EH (cell line): ENCODE measurements at regions not wholly inside any gene's neighbourhood (a gene's known extent, or its start where the extent isn't known, plus 50 kb on each side); places are given as distances from the start of the nearest gene placed in this dataset.
"Not testable (repeated sequence)": the region's sequence is repeated elsewhere in the genome, so short reads cannot be mapped to it uniquely, and the experiment has no call there.

Experiments
- DNase-seq: peaks from one replicate; pipeline ENCODE4 v3.0.0-alpha.2; 2015; ENCODE audit warnings: low read depth

GRCh38 chr3:26070854-26071253 is 281.0 kb downstream of the OXSM start:
- DNase-seq, result no peak

GRCh38 chr3:26074080-26074479 is 284.2 kb downstream of the OXSM start:
- DNase-seq, result no peak

- DNase-seq, result no peak
Observed at GRCh38 chr3:26078539-26078938, 288.6 kb downstream of the OXSM start.

- no peak for DNase-seq
Observed at GRCh38 chr3:26081166-26081565, 291.3 kb downstream of the OXSM start.

- no peak for DNase-seq
Observed at GRCh38 chr3:26081806-26082205, 291.9 kb downstream of the OXSM start.

DNA sequence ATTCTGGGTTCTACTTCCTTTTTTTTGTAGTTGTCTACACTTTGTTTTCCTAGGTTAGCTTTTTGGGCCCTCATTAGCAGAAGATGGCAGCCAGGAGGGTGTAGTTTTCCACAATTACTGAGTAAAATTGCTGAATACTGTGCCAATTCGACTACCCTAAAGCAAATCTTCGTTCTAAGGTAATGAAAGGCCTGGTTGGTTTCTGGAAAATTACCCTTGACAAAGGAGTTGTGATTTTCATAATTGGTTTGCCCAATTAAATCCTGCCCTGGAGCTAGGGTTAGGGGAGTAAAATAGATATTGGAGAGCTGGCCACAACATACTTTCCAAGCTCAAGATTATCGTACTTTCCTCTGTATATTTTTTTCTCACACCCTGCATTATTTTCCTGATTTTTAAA is 293.0 kb downstream of the OXSM start:
- no peak for DNase-seq

GRCh38 chr3:26084629-26085028 is 294.7 kb downstream of the OXSM start:
- no peak for DNase-seq

GRCh38 chr3:26087751-26088150 is 297.9 kb downstream of the OXSM start:
- DNase-seq, result no peak

- no peak for DNase-seq
Observed at GRCh38 chr3:26089249-26089648, 299.4 kb downstream of the OXSM start.

DNA sequence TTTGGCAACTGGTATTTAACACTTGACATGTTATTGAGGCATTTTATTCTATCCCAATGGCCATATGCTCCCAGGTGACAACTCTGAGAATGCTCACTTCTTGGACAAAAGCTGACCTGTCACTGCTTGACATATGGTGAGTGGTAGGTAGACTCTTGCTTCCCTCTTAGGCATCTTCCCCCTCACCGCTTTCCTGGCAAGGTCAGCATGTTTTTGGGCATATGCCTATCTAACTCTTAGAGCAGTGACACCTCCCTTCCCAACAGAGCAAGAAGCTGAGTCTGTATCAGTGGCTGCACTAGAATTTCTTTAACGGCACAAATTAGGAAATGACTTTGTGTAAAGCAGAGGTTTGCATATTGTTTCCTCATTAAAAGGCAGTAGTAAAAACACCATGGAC is 300.7 kb downstream of the OXSM start:
- DNase-seq, result no peak

GRCh38 chr3:26091096-26091495 is 301.2 kb downstream of the OXSM start:
- no peak for DNase-seq

GRCh38 chr3:26091626-26092025 is 301.7 kb downstream of the OXSM start:
- no peak for DNase-seq

GRCh38 chr3:26097111-26097510 is 307.2 kb downstream of the OXSM start:
- DNase-seq, result not testable (repeated sequence)

- DNase-seq, result no peak
Observed at GRCh38 chr3:26099692-26100091, 309.8 kb downstream of the OXSM start.

- DNase-seq, result no peak
Observed at GRCh38 chr3:26100176-26100575, 310.3 kb downstream of the OXSM start.

DNA sequence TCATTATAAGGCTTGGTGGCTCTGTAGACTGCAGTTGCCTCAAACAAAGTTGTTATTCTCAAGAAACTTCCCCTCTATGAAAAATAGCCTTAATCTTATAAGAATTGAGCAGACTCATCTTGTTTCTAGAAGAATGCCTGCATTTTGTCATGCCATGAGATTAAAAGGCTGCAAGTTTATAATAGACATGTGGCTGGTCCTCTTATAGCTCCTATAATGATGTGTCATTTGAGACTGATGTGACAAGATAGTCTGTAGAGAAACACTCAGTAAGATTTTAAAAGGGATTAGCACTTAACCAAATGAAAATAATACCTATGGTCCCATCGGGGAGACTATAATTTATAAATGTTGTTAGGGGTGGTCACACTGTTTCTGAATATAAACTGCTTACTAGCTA is 312.5 kb downstream of the OXSM start:
- no peak for DNase-seq

DNA sequence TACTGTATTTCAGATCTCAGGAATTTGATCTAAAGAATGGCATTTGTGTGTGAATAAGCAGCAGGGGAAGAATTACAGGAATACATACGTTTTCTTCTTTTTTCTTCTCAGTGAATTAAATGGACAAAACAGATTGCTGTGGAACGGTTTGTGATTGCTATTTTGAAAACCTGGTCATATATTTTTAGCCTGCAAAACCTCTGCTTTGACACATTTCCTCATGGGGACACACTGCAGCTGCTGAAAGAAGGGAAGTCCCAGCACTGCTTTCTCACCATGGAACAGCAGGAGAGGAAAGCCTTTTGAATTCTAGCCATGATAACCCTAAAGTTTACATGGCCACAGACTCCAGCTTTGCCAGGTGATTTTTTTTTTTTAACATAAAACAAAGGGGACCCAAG is 315.0 kb downstream of the OXSM start:
- no peak for DNase-seq

- DNase-seq, result no peak
Observed at GRCh38 chr3:26105261-26105660, 315.4 kb downstream of the OXSM start.

DNA sequence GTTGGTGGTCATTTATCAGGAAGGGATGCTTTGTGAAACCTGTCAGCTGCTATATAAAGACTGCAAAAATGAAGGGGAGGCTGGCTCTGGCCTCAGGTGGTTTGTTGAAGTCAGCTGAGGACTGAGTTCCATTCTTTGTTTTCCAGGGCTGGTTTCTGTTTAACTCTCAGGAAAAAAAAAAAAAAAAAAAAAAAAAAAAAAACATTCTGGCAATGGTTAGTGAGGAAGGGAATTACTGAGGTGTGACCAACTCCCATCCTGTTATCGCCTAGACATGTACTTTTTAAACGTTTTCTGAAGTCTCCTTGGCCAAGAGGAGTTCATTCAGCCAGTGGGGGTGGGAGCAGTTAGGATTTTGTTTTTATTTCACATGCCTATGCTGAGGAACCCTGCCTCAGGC is 316.3 kb downstream of the OXSM start:
- no peak for DNase-seq

DNA sequence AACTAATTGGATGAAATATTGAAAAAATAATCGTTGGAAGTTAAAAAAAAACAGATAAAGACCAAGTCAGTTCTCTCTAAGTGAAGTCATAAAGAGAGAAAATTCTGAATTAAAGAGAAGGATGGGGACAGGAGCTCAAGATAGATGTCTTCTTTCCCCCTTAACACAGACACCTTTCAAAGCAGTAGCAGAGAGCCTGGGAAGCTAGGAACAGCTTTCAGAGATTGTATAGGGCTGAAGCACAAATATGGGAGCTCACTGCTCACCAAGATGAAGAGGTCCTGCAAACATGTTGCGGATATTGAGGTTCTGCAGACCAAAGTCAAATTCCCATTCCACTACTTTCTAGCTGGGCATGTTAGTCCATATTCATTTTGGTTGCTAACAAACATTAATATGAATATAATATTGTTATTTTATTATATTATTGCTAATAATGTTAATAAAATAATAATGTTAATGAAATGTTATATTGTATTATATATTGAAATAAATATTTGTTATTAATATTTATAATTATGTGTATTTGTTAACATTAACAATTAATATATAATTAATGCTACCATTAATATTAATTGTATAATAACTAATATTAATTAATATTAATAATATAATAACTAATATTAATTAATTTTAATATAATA is 319.1 kb downstream of the OXSM start:
- DNase-seq, result no peak

GRCh38 chr3:26114851-26115250 is 325.0 kb downstream of the OXSM start:
- no peak for DNase-seq

DNA sequence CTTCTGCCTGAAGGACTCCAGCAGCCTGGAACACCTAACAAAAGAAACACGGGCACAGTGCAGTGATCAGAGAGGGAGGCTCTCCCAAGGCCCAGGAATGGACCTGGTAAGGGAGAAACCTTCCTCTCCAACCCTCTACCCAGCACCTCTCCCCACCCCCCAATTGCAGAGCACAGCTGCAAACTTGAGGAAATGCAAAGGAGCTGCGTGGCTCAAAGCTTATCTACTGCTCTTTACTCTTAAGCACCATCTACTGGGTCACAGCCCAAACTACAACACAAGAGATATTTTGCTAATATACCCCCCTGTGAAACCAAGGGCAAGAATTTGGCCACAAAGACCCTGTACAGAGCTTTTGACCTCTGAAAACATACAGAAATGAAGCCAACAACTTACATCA is 328.3 kb downstream of the OXSM start:
- no peak for DNase-seq

DNA sequence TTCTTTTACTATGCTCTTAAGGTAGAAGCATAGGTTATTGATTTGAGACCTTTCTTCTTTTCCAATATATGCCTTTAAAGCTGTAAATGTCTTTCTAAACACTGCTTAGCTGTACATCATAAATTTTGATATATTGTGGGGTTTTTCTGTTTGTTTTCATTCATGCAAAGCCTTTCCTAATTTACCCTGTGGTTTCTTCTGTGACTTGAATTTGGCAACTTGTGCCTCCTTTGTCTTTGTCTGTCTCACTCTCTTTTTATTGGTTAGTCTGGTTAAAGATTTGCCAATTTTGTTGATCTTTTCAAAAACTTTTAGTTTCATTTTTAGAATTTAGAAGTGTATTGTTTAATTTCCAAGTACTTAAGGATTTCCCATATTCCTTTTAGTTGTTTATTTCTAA is 343.1 kb downstream of the OXSM start:
- DNase-seq, result no peak

- DNase-seq, result no peak
Observed at GRCh38 chr3:26141296-26141695, 351.4 kb downstream of the OXSM start.

GRCh38 chr3:26145769-26146168 is 355.9 kb downstream of the OXSM start:
- DNase-seq, result no peak
